ENCODE measurements at regions not wholly inside any gene's neighbourhood (a gene's known extent, or its start where the extent isn't known, plus 50 kb on each side); places are given as distances from the start of the nearest gene placed in this dataset.

DNA sequence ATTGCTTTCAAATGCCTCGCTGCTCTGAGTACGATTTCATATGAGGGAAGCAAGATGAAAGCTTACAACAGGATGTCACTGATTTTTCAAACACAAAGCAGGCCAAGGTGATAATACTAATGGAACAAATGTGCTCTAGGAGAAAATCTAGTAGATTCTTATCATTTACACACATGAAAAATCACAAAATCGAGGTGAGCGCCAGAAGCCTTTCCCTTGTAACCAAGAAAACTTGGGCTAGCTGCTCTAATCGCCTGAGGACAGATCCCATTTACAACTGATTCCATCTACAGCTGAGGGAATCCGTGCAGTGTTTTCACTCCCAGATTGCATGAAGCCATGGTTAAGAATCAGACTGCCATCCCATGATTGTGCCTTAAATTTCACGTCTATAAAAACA, 117.5 kb downstream of the TM2D1 start:
- intact Hi-C loops (cut with micrococcal nuclease), result no loop called here
- no peak for DNase-seq

More for the DNA sequence above, 117.5 kb downstream of the TM2D1 start:
- Histone ChIP-seq H2BK15ac (ENCODE audit: low read depth, low read length) (no peak overlapping the region), H3K27me3 (ENCODE audit: control insufficient read depth, insufficient read depth, low read length) (no peaks in the 10 kb centered on the region), H3K56ac (ENCODE audit: extremely low read depth, insufficient read depth, low read length) (no peak overlapping the region), H2AK5ac (ENCODE audit: low read depth, low read length) (no peak overlapping the region), H3K4me2 (ENCODE audit: low read depth, low read length) (no peak overlapping the region), H2BK20ac (ENCODE audit: low read depth, low read length) (no peak overlapping the region), H2AFZ (replicated peaks; ENCODE audit: low read length, poor library complexity) (no peak overlapping the region), H3K4ac (ENCODE audit: low read depth, low read length) (no peak overlapping the region), H3K36me3 (ENCODE audit: control insufficient read depth, insufficient read depth, low read length) (no peaks in the 10 kb centered on the region), H4K8ac (ENCODE audit: low read depth in 2 of 2, low read length in 2 of 2) (no peak overlapping the region), H2BK5ac (ENCODE audit: low read depth, low read length, poor library complexity, severe bottlenecking) (no peak overlapping the region), H3K23ac (ENCODE audit: low read depth, low read length) (no peak overlapping the region), H3K79me1 (ENCODE audit: low read depth in 1 of 2, low read length in 2 of 2) (no peaks in the 10 kb centered on the region), H3K9ac (ENCODE audit: low read depth, low read length) (no peak overlapping the region), H3K18ac (ENCODE audit: low read depth, low read length) (no peak overlapping the region), H3K4me1 (ENCODE audit: control insufficient read depth, insufficient read depth, low read length) (no peaks in the 10 kb centered on the region), H3K4me3 (ENCODE audit: insufficient read depth, low read depth, low read length) (no peak overlapping the region), H2AK9ac (replicated peaks; ENCODE audit: low read depth, low read length, poor library complexity) (no peak overlapping the region), H3K14ac (replicated peaks; ENCODE audit: low read depth, low read length) (no peak overlapping the region), H4K5ac (ENCODE audit: low read depth, low read length) (no peak overlapping the region), H3K9me1 (ENCODE audit: insufficient read depth, low read length) (no peaks in the 10 kb centered on the region), H3K9me3 (ENCODE audit: control insufficient read depth, insufficient read depth, low read length) (no peaks in the 10 kb centered on the region), H3K27ac (ENCODE audit: insufficient read depth, low read length) (no peak overlapping the region), H4K91ac (ENCODE audit: insufficient read depth, low read depth, low read length) (no peak overlapping the region), H2BK120ac (ENCODE audit: low read depth, low read length) (no peak overlapping the region), H4K20me1 (ENCODE audit: insufficient read depth, low read length) (no peaks in the 10 kb centered on the region)
- ChIA-PET CTCF (no interaction called here), POLR2A (ENCODE audit: unreplicated experiment) (no interaction called here)
- no TSS peak for BruUV-seq (replicated peaks)
- 81% methylated on average over 2 of the region's 7 CpGs; no CpG with 5 or more reads in 1 of the 2 experiments for WGBS, 2 experiments (ENCODE audit: extremely low coverage in 2 of 2, insufficient read length in 1 of 2)
- dilution Hi-C loops (cut with HindIII; ENCODE audit: low sequenced_read_pairs, unreplicated experiment), result no loop called here
- no peak for ATAC-seq (ENCODE audit: low read depth)
- in situ Hi-C loops (cut with MboI; ENCODE audit: low sequenced_read_pairs), result no loop called here
- no peak for TF ChIP-seq NFE2L2 (IDR thresholded peaks at IDR 0.05; ENCODE audit: low read depth, low read length)
- no peak for TF ChIP-seq CTCF (conservative IDR thresholded peaks at IDR 0.05; ENCODE audit: low read depth, low read length)
- TF ChIP-seq MAZ (IDR thresholded peaks at IDR 0.05; ENCODE audit: borderline replicate concordance, low read depth, low read length), result no peak
- TF ChIP-seq ELK1 (IDR thresholded peaks at IDR 0.05; ENCODE audit: borderline replicate concordance, low read depth, low read length), result no peak
- no peak for TF ChIP-seq BHLHE40 (IDR thresholded peaks at IDR 0.05; ENCODE audit: low read depth, low read length)
- TF ChIP-seq POLR2A (IDR thresholded peaks at IDR 0.05; ENCODE audit: low read depth, low read length), result no peak
- TF ChIP-seq MXI1 (IDR thresholded peaks at IDR 0.05; ENCODE audit: borderline replicate concordance, low read depth, low read length), result no peak
